MM.1S (cell line): ENCODE measurements at regions not wholly inside any gene's neighbourhood (a gene's known extent, or its start where the extent isn't known, plus 50 kb on each side); places are given as distances from the start of the nearest gene placed in this dataset.

ENCODE experiments used
- DNase-seq: peaks from one replicate; pipeline ENCODE4 v3.0.0-alpha.2; 2015
- H2AFZ ChIP-seq: fragments of 300-600 bp; sonication (generic); 2 replicates; pipeline ENCODE4 v1.6.0; 2016; ENCODE audit warnings: antibody characterized with exemption, low read length
- H3F3A ChIP-seq: fragments of 300-600 bp; sonication (generic); 2 replicates; pipeline ENCODE4 v1.6.1; 2016; ENCODE audit warnings: mild to moderate bottlenecking, antibody characterized with exemption, low read length, moderate library complexity, mixed read lengths; ENCODE audit not compliant: insufficient read depth
- H3K27ac ChIP-seq: fragments of 300-600 bp; sonication (generic); 2 replicates; pipeline ENCODE4 v1.5.1; 2016; ENCODE audit warnings: mild to moderate bottlenecking, low read length
- H3K27me3 ChIP-seq: fragments of 300-600 bp; sonication (generic); replicated peaks from 2 replicates; pipeline ENCODE4 v1.6.0; 2016; ENCODE audit warnings: low read length; ENCODE audit not compliant: insufficient read depth
- H3K36me3 ChIP-seq: fragments of 300-600 bp; sonication (generic); replicated peaks from 2 replicates; pipeline ENCODE4 v1.6.1; 2016; ENCODE audit warnings: mild to moderate bottlenecking, low read length, mixed read lengths; ENCODE audit not compliant: insufficient read depth
- H3K4me1 ChIP-seq: fragments of 300-600 bp; sonication (generic); 2 replicates; pipeline ENCODE4 v1.6.1; 2016; ENCODE audit warnings: low read length, mixed read lengths
- H3K4me2 ChIP-seq: fragments of 300-600 bp; sonication (generic); 2 replicates; pipeline ENCODE4 v1.6.0; 2016; ENCODE audit warnings: low read depth, low read length
- H3K4me3 ChIP-seq: fragments of 300-600 bp; sonication (generic); 2 replicates; pipeline ENCODE4 v1.5.1; 2016; ENCODE audit warnings: low read length, mixed read lengths
- H3K79me2 ChIP-seq: fragments of 300-600 bp; sonication (generic); 2 replicates; pipeline ENCODE4 v1.6.1; 2016; ENCODE audit warnings: mixed run types, low read length, mixed read lengths
- H3K9ac ChIP-seq: fragments of 300-600 bp; sonication (generic); 2 replicates; pipeline ENCODE4 v1.6.1; 2016; ENCODE audit warnings: low read length, mixed read lengths
- H3K9me2 ChIP-seq: fragments of 300-600 bp; sonication (generic); replicated peaks from 2 replicates; pipeline ENCODE4 v1.6.1; 2016; ENCODE audit warnings: mild to moderate bottlenecking, low read length, mixed read lengths; ENCODE audit not compliant: insufficient read depth
- H3K9me3 ChIP-seq: fragments of 300-600 bp; sonication (generic); replicated peaks from 2 replicates; pipeline ENCODE4 v1.6.1; 2016; ENCODE audit warnings: mild to moderate bottlenecking, low read length, mixed read lengths; ENCODE audit not compliant: insufficient read depth
- H4K20me1 ChIP-seq: fragments of 300-600 bp; sonication (generic); 2 replicates; pipeline ENCODE4 v1.6.1; 2016; ENCODE audit warnings: mild to moderate bottlenecking, low read length, moderate library complexity, mixed read lengths; ENCODE audit not compliant: insufficient read depth
- CTCF ChIP-seq: fragments of 300-600 bp; sonication (generic); IDR thresholded peaks from 2 replicates; pipeline ENCODE4 v1.5.1; 2016; ENCODE audit warnings: antibody characterized with exemption, low read length, mixed read lengths
- EZH2 ChIP-seq: fragments of 300-600 bp; sonication (generic); optimal IDR thresholded peaks from 2 replicates; pipeline ENCODE3; 2017; ENCODE audit warnings: low read depth, mild to moderate bottlenecking, antibody characterized with exemption, low read length, mixed read lengths
- EZH2phosphoT487 ChIP-seq: fragments of 300-600 bp; sonication (generic); IDR thresholded peaks from 2 replicates; pipeline ENCODE4 v1.6.1; 2018; ENCODE audit warnings: antibody characterized with exemption, low read length

DNA sequence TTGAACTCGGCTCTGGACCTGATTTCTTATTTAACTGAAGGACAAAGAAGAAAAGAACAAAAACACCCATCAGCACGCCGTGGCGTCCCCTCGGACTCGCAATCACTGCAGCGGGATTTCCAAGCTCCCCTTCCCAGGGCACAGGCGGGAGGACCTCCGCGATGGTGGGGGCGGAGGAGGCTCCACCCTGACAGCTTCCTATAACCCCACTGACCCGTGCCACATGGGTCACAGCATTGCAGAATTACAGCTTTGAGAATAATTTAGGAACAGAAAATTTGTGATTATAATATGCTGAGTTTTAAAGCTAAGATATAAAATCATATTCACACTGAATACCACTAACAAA lies 129.7 kb upstream of the SEC61G start:
- Histone ChIP-seq H3K9me2 (no peaks in the 10 kb centered on the region), H2AFZ (no peak overlapping the region), H4K20me1 (no peaks in the 10 kb centered on the region), H3K27ac (no peak overlapping the region), H3K36me3 (no peaks in the 10 kb centered on the region), H3F3A (no peaks in the 10 kb centered on the region), H3K79me2 (no peaks in the 10 kb centered on the region), H3K4me2 (no peak overlapping the region), H3K27me3 (no peaks in the 10 kb centered on the region), H3K9me3 (no peaks in the 10 kb centered on the region), H3K9ac (no peak overlapping the region), H3K4me1 (no peaks in the 10 kb centered on the region), H3K4me3 (no peak overlapping the region)
- TF ChIP-seq EZH2phosphoT487: no peak
- TF ChIP-seq EZH2: no peak
- no peak for TF ChIP-seq CTCF
- DNase-seq: no peak

- no peak for DNase-seq
- Histone ChIP-seq H3K9me3 (no peaks in the 10 kb centered on the region), H3K4me3 (no peak overlapping the region), H2AFZ (no peak overlapping the region), H3K36me3 (no peaks in the 10 kb centered on the region), H3K27ac (no peak overlapping the region), H3K9me2 (no peaks in the 10 kb centered on the region), H4K20me1 (no peaks in the 10 kb centered on the region), H3K4me1 (no peaks in the 10 kb centered on the region), H3K27me3 (no peaks in the 10 kb centered on the region), H3F3A (no peaks in the 10 kb centered on the region), H3K79me2 (no peaks in the 10 kb centered on the region), H3K9ac (no peak overlapping the region), H3K4me2 (no peak overlapping the region)
- TF ChIP-seq EZH2phosphoT487 (no peak), CTCF (no peak), EZH2 (no peak)
Observed at GRCh38 chr7:54897891-54898290, 120.9 kb upstream of the EGFR start.

- no peak overlapping the region for H2AFZ ChIP-seq
- no peaks in the 10 kb centered on the region for H4K20me1 ChIP-seq
- H3K36me3 ChIP-seq: no peaks in the 10 kb centered on the region
- H3K4me1 ChIP-seq: no peaks in the 10 kb centered on the region
- TF ChIP-seq CTCF (no peak), EZH2phosphoT487 (no peak), EZH2 (no peak)
- no peak overlapping the region for H3K9ac ChIP-seq
- no peak overlapping the region for H3K4me3 ChIP-seq
- H3K9me3 ChIP-seq: no peaks in the 10 kb centered on the region
- H3K27ac ChIP-seq: no peak overlapping the region
- no peaks in the 10 kb centered on the region for H3K9me2 ChIP-seq
- no peaks in the 10 kb centered on the region for H3K27me3 ChIP-seq
- H3F3A ChIP-seq: no peaks in the 10 kb centered on the region
- DNase-seq: no peak
- H3K4me2 ChIP-seq: no peak overlapping the region
- no peaks in the 10 kb centered on the region for H3K79me2 ChIP-seq
Observed at GRCh38 chr7:54898659-54899340, 120.0 kb upstream of the EGFR start.
